HCT116 (cell line): ENCODE measurements at regions not wholly inside any gene's neighbourhood (a gene's known extent, or its start where the extent isn't known, plus 50 kb on each side); places are given as distances from the start of the nearest gene placed in this dataset.

Experiments
- ATAC-seq: fragments of 200-7000 bp; cut with Tn5 transposase; 2 replicates; pipeline ENCODE4 v1.9.1; 2020; ENCODE audit warnings: mild to moderate bottlenecking, moderate library complexity
- BruUV-seq: library from RNA; stranded (reverse); fragments of 400-500 nt; replicated peaks from 2 replicates; lab custom pipeline; 2021; lab: Mats Ljungman, UMichigan
- CTCF ChIA-PET: fragments of 300-600 bp; sonication (Branson Sonifier 250); formaldehyde crosslinking; loops from one replicate; lab custom pipeline; 2021; ENCODE audit warnings: antibody characterized with exemption; lab: Charles Lee
- POLR2A ChIA-PET: fragments of 300-600, 350-600 bp; sonication (Branson Sonifier 250); formaldehyde crosslinking; loops from one replicate; lab custom pipeline; 2021; ENCODE audit warnings: antibody characterized with exemption; lab: Charles Lee
- RAD21 ChIA-PET, 2 experiments: fragments of 300-600 bp; sonication (Branson Sonifier 250); formaldehyde crosslinking; loops; one replicate each; lab custom pipeline; 2023; ENCODE audit warnings: low total read pairs in 2 of 2; ENCODE audit not compliant: uncharacterized antibody in 2 of 2, unreplicated experiment in 2 of 2, low non-redundant PET in 1 of 2; lab: Charles Lee
- DNase-seq: peaks from one replicate; pipeline ENCODE4 v3.0.0-alpha.2; 2010; ENCODE audit warnings: low read depth, low spot score
- H2AFZ ChIP-seq: fragments of 200-600 bp; shearing (Covaris generic), sonication (generic); 2 replicates; pipeline ENCODE4 v1.6.1; 2017; ENCODE audit warnings: low read depth, mixed run types, mixed read lengths, antibody characterized with exemption, low read length; ENCODE audit not compliant: poor library complexity, severe bottlenecking
- H3K27ac ChIP-seq: 2 replicates; pipeline ENCODE4 v1.5.1; 2012; ENCODE audit warnings: low read depth, low read length
- H3K27me3 ChIP-seq: fragments of 200-600 bp; sonication (generic); 2 replicates; pipeline ENCODE4 v1.6.1; 2016; ENCODE audit warnings: mixed run types, low read length, mixed read lengths; ENCODE audit not compliant: insufficient read depth
- H3K36me3 ChIP-seq, 2 experiments: fragments of 200-500 bp in 1 of 2; fragments of 200-600 bp in 1 of 2; sonication (Bioruptor generic) in 1 of 2; sonication (generic) in 1 of 2; 2 replicates each; pipeline versions ENCODE4 v1.5.1 to v1.6.1; 2014 to 2016; ENCODE audit warnings: low read length in 2 of 2, inconsistent platforms in 1 of 2, mixed read lengths in 1 of 2, mixed run types in 1 of 2; ENCODE audit not compliant: insufficient read depth in 2 of 2, control insufficient read depth in 1 of 2
- H3K4me1 ChIP-seq, 2 experiments: fragments of 200-600 bp in 1 of 2; sonication (generic) in 1 of 2; 2 replicates each; pipeline versions ENCODE4 v1.5.1 to v1.6.1; 2012 to 2017; ENCODE audit warnings: low read length in 2 of 2, inconsistent platforms in 1 of 2, mild to moderate bottlenecking in 1 of 2, mixed read lengths in 1 of 2, mixed run types in 1 of 2, moderate library complexity in 1 of 2; ENCODE audit not compliant: insufficient read depth in 2 of 2, control insufficient read depth in 1 of 2
- H3K4me2 ChIP-seq: fragments of 200-600 bp; sonication (generic); 2 replicates; pipeline ENCODE4 v1.6.1; 2017; ENCODE audit warnings: mixed run types, low read length, mixed read lengths
- H3K4me3 ChIP-seq, 2 experiments: fragments of 200-600 bp in 1 of 2; sonication (generic) in 1 of 2; replicated peaks in 1 of 2; 2 replicates each; pipeline ENCODE4 v1.5.1; 2011 to 2016; ENCODE audit warnings: low read length in 2 of 2, control low read depth in 1 of 2, low read depth in 1 of 2, mild to moderate bottlenecking in 1 of 2, mixed read lengths in 1 of 2, mixed run types in 1 of 2
- H3K79me2 ChIP-seq: fragments of 200-600 bp; sonication (generic); 2 replicates; pipeline ENCODE4 v1.6.1; 2017; ENCODE audit warnings: mild to moderate bottlenecking, mixed run types, low read length, moderate library complexity, mixed read lengths; ENCODE audit not compliant: insufficient read depth
- H3K9ac ChIP-seq: fragments of 200-600 bp; sonication (generic); 2 replicates; pipeline ENCODE4 v1.6.1; 2016; ENCODE audit warnings: low read length, mixed read lengths
- H3K9me2 ChIP-seq: fragments of 200-600 bp; sonication (generic), shearing (Covaris generic); 2 replicates; pipeline ENCODE4 v1.6.1; 2017; ENCODE audit warnings: mixed run types, mild to moderate bottlenecking, moderate library complexity; ENCODE audit not compliant: insufficient read depth
- H3K9me3 ChIP-seq, 2 experiments: fragments of 200-500 bp in 1 of 2; fragments of 200-600 bp in 1 of 2; sonication (Bioruptor generic) in 1 of 2; sonication (generic) in 1 of 2; 2 replicates each; pipeline ENCODE4 v1.6.1; 2014 to 2017; ENCODE audit warnings: low read length in 2 of 2, mixed read lengths in 2 of 2, inconsistent platforms in 1 of 2, low read depth in 1 of 2, mild to moderate bottlenecking in 1 of 2, mixed run types in 1 of 2, moderate library complexity in 1 of 2; ENCODE audit not compliant: control insufficient read depth in 1 of 2, insufficient read depth in 1 of 2
- H4K20me1 ChIP-seq: fragments of 200-600 bp; sonication (generic), shearing (Covaris generic); 2 replicates; pipeline ENCODE4 v1.6.1; 2017; ENCODE audit warnings: mixed run types, mild to moderate bottlenecking, moderate library complexity; ENCODE audit not compliant: insufficient read depth
- CBX3 ChIP-seq: IDR thresholded peaks from 2 replicates; pipeline ENCODE4 v1.6.1; 2012; ENCODE audit warnings: low read depth
- CTCF ChIP-seq, 3 experiments: fragments of 200-600 bp in 1 of 3; sonication (generic) in 1 of 3; IDR thresholded peaks in 2 of 3; conservative IDR thresholded peaks in 1 of 3; 2 replicates each; pipeline ENCODE4 v1.5.1; 2012 to 2017; ENCODE audit warnings: low read depth in 2 of 3, low read length in 2 of 3, antibody characterized with exemption in 1 of 3, borderline replicate concordance in 1 of 3, control low read depth in 1 of 3, mild to moderate bottlenecking in 1 of 3, mixed read lengths in 1 of 3, mixed run types in 1 of 3, moderate library complexity in 1 of 3; ENCODE audit not compliant: insufficient read depth in 1 of 3
- EGR1 ChIP-seq: IDR thresholded peaks from 2 replicates; pipeline ENCODE4 v1.6.1; 2012; ENCODE audit warnings: low read depth
- EZH2phosphoT487 ChIP-seq: fragments of 200-600 bp; IDR thresholded peaks from 2 replicates; pipeline ENCODE4 v1.6.1; 2018; ENCODE audit warnings: antibody characterized with exemption, borderline replicate concordance
- FOSL1 ChIP-seq: IDR thresholded peaks from 2 replicates; pipeline ENCODE4 v1.6.1; 2012; ENCODE audit warnings: low read depth
- POLR2A ChIP-seq: IDR thresholded peaks from 2 replicates; pipeline ENCODE4 v1.7.0; 2011; ENCODE audit warnings: borderline replicate concordance; ENCODE audit not compliant: insufficient read depth, insufficient read length; ENCODE audit errors: extremely low read depth
- POLR2AphosphoS5 ChIP-seq: IDR thresholded peaks from 2 replicates; pipeline ENCODE4 v1.6.1; 2011; ENCODE audit warnings: mild to moderate bottlenecking, low read depth, low read length, moderate library complexity
- RAD21 ChIP-seq: IDR thresholded peaks from 2 replicates; pipeline ENCODE4 v1.6.1; 2012; ENCODE audit warnings: low read depth, mild to moderate bottlenecking
- SP1 ChIP-seq: IDR thresholded peaks from 2 replicates; pipeline ENCODE4 v1.6.1; 2012; ENCODE audit warnings: low read depth
- SRF ChIP-seq: IDR thresholded peaks from 2 replicates; pipeline ENCODE4 v1.6.1; 2012; ENCODE audit warnings: low read depth
- TCF7L2 ChIP-seq: IDR thresholded peaks from 2 replicates; pipeline ENCODE4 v1.7.0; 2011; ENCODE audit warnings: borderline replicate concordance, inconsistent platforms; ENCODE audit not compliant: insufficient read depth, insufficient read length; ENCODE audit errors: extremely low read depth
- YY1 ChIP-seq: IDR thresholded peaks from 2 replicates; pipeline ENCODE4 v1.6.1; 2011; ENCODE audit warnings: low read length, low read depth, moderate library complexity, mild to moderate bottlenecking; ENCODE audit not compliant: insufficient replicate concordance; ENCODE audit errors: extremely low read depth
- ZBTB33 ChIP-seq: IDR thresholded peaks from 2 replicates; pipeline ENCODE4 v1.6.1; 2011; ENCODE audit warnings: mild to moderate bottlenecking, low read length, moderate library complexity; ENCODE audit not compliant: insufficient replicate concordance; ENCODE audit errors: extremely low read depth
- ZFX ChIP-seq: fragments of 450-650 bp; IDR thresholded peaks from 2 replicates; pipeline ENCODE4 v1.6.1; 2017
- ZNF274 ChIP-seq: fragments of 200-500 bp; sonication (Bioruptor generic); IDR thresholded peaks from 2 replicates; pipeline ENCODE4 v1.6.1; 2014; ENCODE audit warnings: mild to moderate bottlenecking, low read depth, low read length, inconsistent platforms
- intact Hi-C: fragments of 100-400 bp; cut with micrococcal nuclease; formaldehyde crosslinking; loops from 2 replicates; pipeline ENCODE4 v1.10.0; 2022

- TF ChIP-seq ZFX (no peak), CBX3 (no peak), FOSL1 (no peak), POLR2AphosphoS5 (no peak), ZNF274 (no peak), SRF (no peak)
Observed at GRCh38 chr17:34059423-34060220, 195.5 kb upstream of the CCL2 start (continued).

- Histone ChIP-seq H3K27ac (no peak overlapping the region), H2AFZ (no peak overlapping the region), H3K36me3 (no peaks in the 10 kb centered on the region), H3K79me2 (no peaks in the 10 kb centered on the region), H3K9me2 (no peaks in the 10 kb centered on the region), H3K9ac (no peak overlapping the region), H3K4me3 (no peak overlapping the region), H3K4me1 (no peaks in the 10 kb centered on the region), H3K4me2 (no peak overlapping the region), H3K9me3 (peaks cover 0 to 3% of the 10 kb centered on the region in 2 experiments; a peak in 2 of 4 replicates), H3K27me3 (no peaks in the 10 kb centered on the region), H4K20me1 (no peaks in the 10 kb centered on the region)
- ChIA-PET POLR2A (no interaction called here), RAD21 (no interaction called here), CTCF (no interaction called here)
- intact Hi-C loops = no loop called here
- no TSS peak for BruUV-seq
- ATAC-seq (no peak), DNase-seq (no peak)
- TF ChIP-seq YY1 (no peak), FOSL1 (no peak), RAD21 (no peak), SP1 (no peak), POLR2A (no peak), CTCF (IDR thresholded peaks at IDR 0.05 in 2 of 3, conservative IDR thresholded peaks at IDR 0.05 in 1 of 3; ENCODE audit: borderline replicate concordance in 1 of 3, insufficient read depth in 1 of 3, low read depth in 2 of 3, low read length in 2 of 3) (no peak), EGR1 (no peak), TCF7L2 (no peak), SRF (no peak), ZBTB33 (no peak), POLR2AphosphoS5 (no peak), EZH2phosphoT487 (no peak)
Observed at GRCh38 chr17:34066528-34066927, 188.6 kb upstream of the CCL2 start.
